Mucosa of descending colon (tissue), 3 donors: ENCODE measurements at regions not wholly inside any gene's neighbourhood (a gene's known extent, or its start where the extent isn't known, plus 50 kb on each side); places are given as distances from the start of the nearest gene placed in this dataset.

Experiments used
- ATAC-seq: fragments of 200-7000 bp; cut with Tn5 transposase; one replicate; pipeline ENCODE4 v1.9.1; 2020; ENCODE audit warnings: mild to moderate bottlenecking, moderate library complexity
- DNase-seq, 3 donors: peaks; one replicate each; pipeline ENCODE4 v3.0.0-alpha.2; 2020
- H3K36me3 ChIP-seq: fragments of 200-600 bp; one replicate; pipeline ENCODE4 v1.8.0; 2021; ENCODE audit warnings: low read depth, mild to moderate bottlenecking
- H3K4me1 ChIP-seq: fragments of 200-600 bp; one replicate; pipeline ENCODE4 v1.8.0; 2021; ENCODE audit warnings: low read depth, mild to moderate bottlenecking
- H3K4me3 ChIP-seq: fragments of 200-600 bp; one replicate; pipeline ENCODE4 v1.8.0; 2021; ENCODE audit warnings: mild to moderate bottlenecking
- H3K9me3 ChIP-seq: fragments of 200-600 bp; one replicate; pipeline ENCODE4 v1.8.0; 2021; ENCODE audit warnings: mild to moderate bottlenecking
- intact Hi-C, 2 donors: fragments of 100-400 bp; cut with DNase I in 1 of 2; cut with micrococcal nuclease in 1 of 2; formaldehyde crosslinking; loops; one replicate each; pipeline versions ENCODE4 v1.11.0 to v1.11.1; 2022; cut with DNase I, micrococcal nuclease
- TF ChIP-seq, protein P1 (sequence below): fragments of 200-600 bp; IDR thresholded peaks from one replicate; pipeline ENCODE4 v1.8.0; 2022; ENCODE audit warnings: antibody characterized with exemption, mild to moderate bottlenecking
- donor health status: DM: no; HTN: no; CAD: no; lungs with moderate emphysema.
- donor health status: DM: no; HTN: no; CAD: no.
- donor health status: DM: no; HTN: yes; CAD: no.

DNA sequence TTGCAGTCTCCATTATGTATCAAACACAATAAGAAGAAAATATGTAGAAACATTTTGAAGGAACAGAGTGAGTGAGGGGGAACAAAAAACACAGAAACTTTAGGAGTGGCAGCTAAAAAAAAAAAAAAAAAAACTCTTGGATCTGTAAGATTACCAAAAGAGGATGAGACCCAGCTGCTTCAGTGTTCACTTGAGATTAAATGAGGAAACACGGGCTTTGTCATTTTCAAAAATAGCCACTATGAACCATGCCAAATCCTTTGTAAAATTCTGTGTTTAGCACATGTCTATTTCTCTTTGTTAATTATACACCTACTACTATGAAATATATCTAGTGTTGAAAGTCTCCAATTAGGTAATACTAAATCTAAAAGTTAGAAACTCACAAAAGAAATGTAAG is 485.9 kb downstream of the EFNA5 start:
- TF ChIP-seq, protein P1, sequence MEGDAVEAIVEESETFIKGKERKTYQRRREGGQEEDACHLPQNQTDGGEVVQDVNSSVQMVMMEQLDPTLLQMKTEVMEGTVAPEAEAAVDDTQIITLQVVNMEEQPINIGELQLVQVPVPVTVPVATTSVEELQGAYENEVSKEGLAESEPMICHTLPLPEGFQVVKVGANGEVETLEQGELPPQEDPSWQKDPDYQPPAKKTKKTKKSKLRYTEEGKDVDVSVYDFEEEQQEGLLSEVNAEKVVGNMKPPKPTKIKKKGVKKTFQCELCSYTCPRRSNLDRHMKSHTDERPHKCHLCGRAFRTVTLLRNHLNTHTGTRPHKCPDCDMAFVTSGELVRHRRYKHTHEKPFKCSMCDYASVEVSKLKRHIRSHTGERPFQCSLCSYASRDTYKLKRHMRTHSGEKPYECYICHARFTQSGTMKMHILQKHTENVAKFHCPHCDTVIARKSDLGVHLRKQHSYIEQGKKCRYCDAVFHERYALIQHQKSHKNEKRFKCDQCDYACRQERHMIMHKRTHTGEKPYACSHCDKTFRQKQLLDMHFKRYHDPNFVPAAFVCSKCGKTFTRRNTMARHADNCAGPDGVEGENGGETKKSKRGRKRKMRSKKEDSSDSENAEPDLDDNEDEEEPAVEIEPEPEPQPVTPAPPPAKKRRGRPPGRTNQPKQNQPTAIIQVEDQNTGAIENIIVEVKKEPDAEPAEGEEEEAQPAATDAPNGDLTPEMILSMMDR, result no peak
- no peak for ATAC-seq
- intact Hi-C loops, result no loop called here
- H3K4me3 ChIP-seq, result no peak overlapping the region
- no peaks in the 10 kb centered on the region for H3K36me3 ChIP-seq
- no peak for DNase-seq
- H3K9me3 ChIP-seq, result no peaks in the 10 kb centered on the region
- H3K4me1 ChIP-seq, result no peaks in the 10 kb centered on the region

DNA sequence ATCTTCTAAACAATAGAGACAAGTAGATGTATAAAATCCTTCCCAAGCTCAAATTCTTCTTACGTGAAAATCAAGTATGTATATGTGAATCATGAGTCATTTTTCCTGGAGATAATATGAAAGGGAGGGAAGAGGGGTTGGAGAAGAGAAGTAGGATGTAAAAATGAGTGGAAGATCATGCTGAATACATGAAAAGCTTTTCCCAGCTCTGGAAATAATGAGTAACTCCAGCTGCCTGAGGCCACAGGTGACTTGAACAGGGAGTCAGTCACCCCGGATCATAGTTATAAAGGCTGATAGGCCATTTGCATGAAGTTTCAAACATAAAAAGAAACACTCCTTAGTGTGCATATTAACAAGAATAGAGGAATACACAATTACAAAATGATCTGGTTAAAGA is 486.7 kb downstream of the EFNA5 start:
- intact Hi-C loops, result no loop called here
- Histone ChIP-seq H3K36me3 (no peaks in the 10 kb centered on the region), H3K4me3 (no peak overlapping the region), H3K4me1 (no peaks in the 10 kb centered on the region), H3K9me3 (no peaks in the 10 kb centered on the region)
- DNase-seq, result no peak
- TF ChIP-seq, protein P1, result no peak
- no peak for ATAC-seq

DNA sequence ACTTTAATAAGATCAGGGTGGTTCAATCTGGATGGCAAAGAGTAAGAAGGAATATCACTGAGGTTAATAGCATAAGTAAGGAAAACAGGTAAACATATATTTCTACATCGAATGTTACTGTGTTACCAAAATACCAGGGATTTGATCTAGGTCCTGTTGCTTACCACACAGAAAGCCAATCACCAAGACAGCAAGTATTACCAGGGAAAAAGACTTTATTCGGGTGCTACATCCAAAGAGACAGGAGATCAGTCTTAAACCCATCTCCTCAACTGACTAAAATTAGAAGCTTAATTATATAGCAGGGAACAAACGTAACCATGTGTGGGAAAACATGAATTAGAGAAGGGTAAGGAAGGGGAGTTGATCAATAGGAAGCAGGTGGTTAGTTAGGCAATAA is 500.1 kb downstream of the EFNA5 start:
- ATAC-seq (no peak), DNase-seq (no peak)
- Histone ChIP-seq H3K4me1 (no peaks in the 10 kb centered on the region), H3K36me3 (no peaks in the 10 kb centered on the region), H3K4me3 (no peak overlapping the region), H3K9me3 (peaks cover 19% of the 10 kb centered on the region)
- intact Hi-C loops, result no loop called here
- TF ChIP-seq, protein P1, result no peak

DNA sequence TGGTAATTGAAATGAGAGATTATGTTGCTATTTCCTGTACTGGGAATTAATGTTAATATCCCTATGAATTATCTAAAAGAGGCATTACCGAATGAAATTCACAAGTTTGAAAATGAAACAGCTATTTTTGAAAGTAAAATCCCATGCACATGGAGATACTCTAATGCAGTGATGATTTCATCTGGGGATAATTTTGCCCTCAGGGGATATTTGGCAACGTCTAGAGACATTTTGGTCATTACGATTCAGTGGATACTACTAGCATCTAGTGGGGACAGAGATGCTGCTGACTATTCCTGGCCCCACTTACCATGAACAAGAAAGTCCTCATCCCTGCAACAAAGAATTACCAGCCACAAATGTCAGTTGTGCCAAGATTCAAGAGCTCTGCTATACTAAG is 500.9 kb downstream of the EFNA5 start:
- Histone ChIP-seq H3K4me3 (no peak overlapping the region), H3K9me3 (peaks cover 19% of the 10 kb centered on the region), H3K4me1 (no peaks in the 10 kb centered on the region), H3K36me3 (no peaks in the 10 kb centered on the region)
- TF ChIP-seq, protein P1, result no peak
- intact Hi-C loops, result no loop called here
- ATAC-seq (no peak), DNase-seq (no peak)

DNA sequence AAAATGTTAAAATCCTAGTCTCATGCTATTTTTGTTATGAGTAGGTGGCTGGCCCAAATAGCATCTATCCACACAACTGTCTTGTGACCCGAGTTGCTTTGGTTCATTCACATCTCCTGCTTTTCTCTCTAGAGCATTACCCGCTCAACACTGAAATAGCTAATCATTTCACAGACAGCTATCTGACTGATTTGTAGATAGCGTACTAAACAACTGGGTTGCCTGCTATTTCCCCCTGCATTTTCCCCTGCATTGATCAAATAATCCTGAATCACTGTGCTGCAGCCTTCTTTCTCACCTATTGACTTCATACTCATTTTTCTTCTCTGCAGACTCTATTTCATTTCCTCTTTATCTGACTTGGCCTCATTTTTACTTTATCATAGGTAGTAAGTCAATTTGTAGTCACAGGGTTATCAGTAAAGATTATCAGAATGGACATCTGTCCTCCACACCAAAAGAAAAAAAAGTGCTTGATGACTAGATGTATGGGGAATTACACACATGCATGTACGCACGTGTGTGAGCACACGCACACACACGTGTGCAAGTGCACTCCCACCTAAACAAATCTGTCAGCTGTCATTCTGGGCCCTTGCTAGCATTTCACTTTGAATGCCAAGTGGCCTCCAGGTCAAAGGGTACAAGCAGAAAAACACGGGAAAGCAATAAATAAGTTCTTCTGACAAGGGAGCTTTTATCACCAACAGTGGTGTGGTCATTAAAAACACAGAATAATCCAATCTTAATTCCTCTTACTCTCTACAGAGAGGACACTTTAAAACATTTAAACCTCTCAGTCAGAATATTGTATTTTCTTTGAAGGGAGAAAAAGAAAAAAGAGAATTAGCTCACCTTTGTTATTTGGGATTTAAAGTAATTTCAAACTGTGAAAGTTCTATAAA is 501.6 kb downstream of the EFNA5 start:
- H3K36me3 ChIP-seq, result no peaks in the 10 kb centered on the region
- peaks cover 19% of the 10 kb centered on the region for H3K9me3 ChIP-seq
- H3K4me1 ChIP-seq, result no peaks in the 10 kb centered on the region
- no peak for DNase-seq
- TF ChIP-seq, protein P1, result no peak
- no peak for ATAC-seq
- intact Hi-C loops, result no loop called here
- no peak overlapping the region for H3K4me3 ChIP-seq
